ENCODE measurements at regions not wholly inside any gene's neighbourhood (a gene's known extent, or its start where the extent isn't known, plus 50 kb on each side); places are given as distances from the start of the nearest gene placed in this dataset.
A peak's percentile ranks its signal among the peaks of the same experiment; 100 is the strongest.
"Not testable (repeated sequence)": the region's sequence is repeated elsewhere in the genome, so short reads cannot be mapped to it uniquely, and the experiment has no call there.

GRCh38 chr4:38386005-38386551 is 277.9 kb upstream of the KLF3 start:
- no peak for DNase-seq

- DNase-seq: no peak
Observed at GRCh38 chr4:38386654-38387188, 277.3 kb upstream of the KLF3 start.

- DNase-seq: peak; percentile 30
Observed at GRCh38 chr4:38387348-38387747, 276.7 kb upstream of the KLF3 start.

- DNase-seq: no peak
Observed at GRCh38 chr4:38387819-38388218, 276.2 kb upstream of the KLF3 start.

GRCh38 chr4:38388907-38389306 is 275.1 kb upstream of the KLF3 start:
- not testable (repeated sequence) for DNase-seq

GRCh38 chr4:38390969-38391545 is 272.9 kb upstream of the KLF3 start:
- DNase-seq: no peak

GRCh38 chr4:38392223-38392855 is 271.7 kb upstream of the KLF3 start:
- DNase-seq: no peak

- no peak for DNase-seq
Observed at GRCh38 chr4:38396091-38396490, 267.9 kb upstream of the KLF3 start.

- DNase-seq: no peak
Observed at GRCh38 chr4:38396845-38397547, 267.0 kb upstream of the KLF3 start.

- DNase-seq: no peak
Observed at GRCh38 chr4:38400946-38401345, 263.1 kb upstream of the KLF3 start.

GRCh38 chr4:38406243-38406642 is 257.8 kb upstream of the KLF3 start:
- DNase-seq: no peak

- DNase-seq: no peak
Observed at GRCh38 chr4:38409852-38410251, 254.1 kb upstream of the KLF3 start.

GRCh38 chr4:38411092-38411491 is 252.9 kb upstream of the KLF3 start:
- DNase-seq: no peak

GRCh38 chr4:38411981-38412536 is 251.9 kb upstream of the KLF3 start:
- no peak for DNase-seq

GRCh38 chr4:38413524-38414341 is 250.3 kb upstream of the KLF3 start:
- DNase-seq: no peak

- no peak for DNase-seq
Observed at GRCh38 chr4:38414410-38414809, 249.6 kb upstream of the KLF3 start.

- DNase-seq: no peak
Observed at GRCh38 chr4:38415682-38416081, 248.3 kb upstream of the KLF3 start.

- no peak for DNase-seq
Observed at GRCh38 chr4:38416450-38417014, 247.5 kb upstream of the KLF3 start.

- DNase-seq: not testable (repeated sequence)
Observed at GRCh38 chr4:38420254-38420653, 243.7 kb upstream of the KLF3 start.

- no peak for DNase-seq
Observed at GRCh38 chr4:38422850-38423249, 241.1 kb upstream of the KLF3 start.

GRCh38 chr4:38424151-38424871 is 239.7 kb upstream of the KLF3 start:
- DNase-seq: no peak

- DNase-seq: no peak
Observed at GRCh38 chr4:38426532-38426931, 237.5 kb upstream of the KLF3 start.

All from NCI-H2171 treated with DMSO at 0.1 percent for 48 hours (cell line).